ENCODE measurements at regions not wholly inside any gene's neighbourhood (a gene's known extent, or its start where the extent isn't known, plus 50 kb on each side); places are given as distances from the start of the nearest gene placed in this dataset.

DNA sequence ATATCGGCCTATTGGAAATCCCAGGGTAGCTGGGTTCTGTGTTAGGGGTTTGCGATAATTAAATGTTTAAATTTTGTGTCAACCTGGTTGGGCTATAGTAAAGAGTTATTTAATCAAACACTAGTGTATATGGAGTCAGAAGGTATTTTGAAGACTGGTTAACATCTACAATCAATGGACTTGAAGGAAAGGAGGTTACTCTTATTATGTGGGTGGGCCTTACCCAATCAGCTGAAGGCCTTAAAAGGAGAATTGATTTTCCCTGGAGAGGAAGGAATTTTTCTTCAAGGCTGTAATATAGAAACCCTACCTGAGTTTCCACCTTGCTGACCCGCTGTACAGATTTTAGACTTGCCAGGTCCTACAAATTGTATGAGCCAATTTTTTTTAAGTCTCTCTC is 411.4 kb downstream of the IRX1 start:
- Histone ChIP-seq H3K79me2 (ENCODE audit: control insufficient read depth, insufficient read depth, low read length) (no peaks in the 10 kb centered on the region), H3K9me3 (ENCODE audit: control extremely low read depth in 1 of 3, control insufficient read depth in 2 of 3, insufficient read depth in 1 of 3, low read length in 2 of 3) (peaks cover 0 to 6% (median 0%) of the 10 kb centered on the region in 3 donors), H3K27ac (ENCODE audit: low read length in 2 of 2) (no peak overlapping the region), H3K4me1 (ENCODE audit: control insufficient read depth in 2 of 2, insufficient read depth in 2 of 2, low read length in 2 of 2) (no peaks in the 10 kb centered on the region), H3K9ac (ENCODE audit: low read length) (no peak overlapping the region), H2AFZ (ENCODE audit: insufficient read depth, low read depth, low read length, poor library complexity, severe bottlenecking) (no peak overlapping the region), H4K20me1 (ENCODE audit: control insufficient read depth, insufficient read depth, low read length, poor library complexity, severe bottlenecking) (no peaks in the 10 kb centered on the region), H3K27me3 (replicated peaks in 1 of 4; ENCODE audit: control extremely low read depth in 1 of 4, control insufficient read depth in 3 of 4, insufficient read depth in 4 of 4, low read length in 3 of 4) (no peaks in the 10 kb centered on the region), H3K4me2 (replicated peaks; ENCODE audit: low read depth, low read length, poor library complexity, severe bottlenecking) (no peak overlapping the region), H3K36me3 (replicated peaks in 1 of 2; ENCODE audit: control extremely low read depth in 1 of 2, control insufficient read depth in 1 of 2, extremely low read depth in 1 of 2, insufficient read depth in 2 of 2, low read length in 1 of 2) (no peaks in the 10 kb centered on the region), H3K4me3 (ENCODE audit: control extremely low read depth in 1 of 5, extremely low read depth in 1 of 5, insufficient read depth in 1 of 5, low read depth in 2 of 5, low read length in 4 of 5) (no peak overlapping the region)
- intact Hi-C loops (cut with micrococcal nuclease): no loop called here
- no peaks in the 10 kb centered on the region for H3K9me3 Mint-ChIP-seq (ENCODE audit: insufficient read depth)
- ATAC-seq (ENCODE audit: low read depth): no peak
- no peak for DNase-seq
- 90% methylated on average over 2 of the region's 3 CpGs for WGBS (ENCODE audit: insufficient coverage)
- CTCF ChIA-PET: no interaction called here
- H3K4me1 Mint-ChIP-seq: no peaks in the 10 kb centered on the region
- H3K4me3 Mint-ChIP-seq: no peak overlapping the region
- POLR2A ChIA-PET: no interaction called here
- H3K27ac Mint-ChIP-seq: no peak overlapping the region
- TF ChIP-seq EZH2 (IDR thresholded peaks at IDR 0.05; ENCODE audit: borderline replicate concordance, insufficient read depth, low read depth, low read length, poor library complexity, severe bottlenecking): no peak
- H3K27me3 Mint-ChIP-seq: no peaks in the 10 kb centered on the region

DNA sequence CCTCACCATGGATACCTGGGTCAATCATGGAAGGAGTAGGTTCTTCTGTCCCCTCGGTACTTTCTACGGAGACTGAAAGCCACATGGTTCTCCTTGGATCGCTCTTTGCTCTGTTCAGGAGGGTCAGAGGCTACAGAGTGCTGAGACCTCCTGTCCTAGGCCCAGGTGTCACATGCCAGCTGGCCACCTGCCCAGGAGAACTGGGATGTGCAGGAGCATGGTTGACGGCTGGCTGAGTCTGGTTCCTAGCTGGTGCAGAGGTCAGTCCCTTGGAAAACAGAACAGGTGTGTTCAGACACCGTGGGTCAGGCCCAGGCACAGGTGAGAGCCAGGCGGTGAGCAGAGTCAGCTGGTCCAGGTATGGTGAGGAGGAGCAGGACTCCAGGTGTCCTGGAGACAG is 416.3 kb downstream of the IRX1 start:
- CTCF ChIA-PET: no interaction called here
- Histone ChIP-seq H2AFZ (ENCODE audit: insufficient read depth, low read depth, low read length, poor library complexity, severe bottlenecking) (no peak overlapping the region), H3K27ac (ENCODE audit: low read length in 2 of 2) (no peak overlapping the region), H3K9me3 (ENCODE audit: control extremely low read depth in 1 of 3, control insufficient read depth in 2 of 3, insufficient read depth in 1 of 3, low read length in 2 of 3) (peaks cover 0 to 8% (median 0%) of the 10 kb centered on the region in 3 donors), H3K4me1 (ENCODE audit: control insufficient read depth in 2 of 2, insufficient read depth in 2 of 2, low read length in 2 of 2) (peaks cover 0 to 3% of the 10 kb centered on the region in 2 donors), H3K4me2 (replicated peaks; ENCODE audit: low read depth, low read length, poor library complexity, severe bottlenecking) (no peak overlapping the region), H4K20me1 (ENCODE audit: control insufficient read depth, insufficient read depth, low read length, poor library complexity, severe bottlenecking) (no peaks in the 10 kb centered on the region), H3K9ac (ENCODE audit: low read length) (no peak overlapping the region), H3K27me3 (replicated peaks in 1 of 4; ENCODE audit: control extremely low read depth in 1 of 4, control insufficient read depth in 3 of 4, insufficient read depth in 4 of 4, low read length in 3 of 4) (no peaks in the 10 kb centered on the region), H3K79me2 (ENCODE audit: control insufficient read depth, insufficient read depth, low read length) (no peaks in the 10 kb centered on the region), H3K36me3 (replicated peaks in 1 of 2; ENCODE audit: control extremely low read depth in 1 of 2, control insufficient read depth in 1 of 2, extremely low read depth in 1 of 2, insufficient read depth in 2 of 2, low read length in 1 of 2) (no peaks in the 10 kb centered on the region), H3K4me3 (ENCODE audit: control extremely low read depth in 1 of 5, extremely low read depth in 1 of 5, insufficient read depth in 1 of 5, low read depth in 2 of 5, low read length in 4 of 5) (no peak overlapping the region)
- Mint-ChIP-seq H3K4me1 (peaks cover under 1% of the 10 kb centered on the region), H3K27me3 (no peaks in the 10 kb centered on the region), H3K4me3 (no peak overlapping the region), H3K9me3 (ENCODE audit: insufficient read depth) (peaks cover under 1% of the 10 kb centered on the region), H3K27ac (no peak overlapping the region)
- no peak for ATAC-seq (ENCODE audit: low read depth)
- 92% methylated on average over 6 of the region's 6 CpGs for WGBS (ENCODE audit: insufficient coverage)
- TF ChIP-seq, protein P1, sequence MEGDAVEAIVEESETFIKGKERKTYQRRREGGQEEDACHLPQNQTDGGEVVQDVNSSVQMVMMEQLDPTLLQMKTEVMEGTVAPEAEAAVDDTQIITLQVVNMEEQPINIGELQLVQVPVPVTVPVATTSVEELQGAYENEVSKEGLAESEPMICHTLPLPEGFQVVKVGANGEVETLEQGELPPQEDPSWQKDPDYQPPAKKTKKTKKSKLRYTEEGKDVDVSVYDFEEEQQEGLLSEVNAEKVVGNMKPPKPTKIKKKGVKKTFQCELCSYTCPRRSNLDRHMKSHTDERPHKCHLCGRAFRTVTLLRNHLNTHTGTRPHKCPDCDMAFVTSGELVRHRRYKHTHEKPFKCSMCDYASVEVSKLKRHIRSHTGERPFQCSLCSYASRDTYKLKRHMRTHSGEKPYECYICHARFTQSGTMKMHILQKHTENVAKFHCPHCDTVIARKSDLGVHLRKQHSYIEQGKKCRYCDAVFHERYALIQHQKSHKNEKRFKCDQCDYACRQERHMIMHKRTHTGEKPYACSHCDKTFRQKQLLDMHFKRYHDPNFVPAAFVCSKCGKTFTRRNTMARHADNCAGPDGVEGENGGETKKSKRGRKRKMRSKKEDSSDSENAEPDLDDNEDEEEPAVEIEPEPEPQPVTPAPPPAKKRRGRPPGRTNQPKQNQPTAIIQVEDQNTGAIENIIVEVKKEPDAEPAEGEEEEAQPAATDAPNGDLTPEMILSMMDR (IDR thresholded peaks at IDR 0.05): no peak
- TF ChIP-seq EZH2 (IDR thresholded peaks at IDR 0.05; ENCODE audit: borderline replicate concordance, insufficient read depth, low read depth, low read length, poor library complexity, severe bottlenecking): no peak
- POLR2A ChIA-PET: no interaction called here
- DNase-seq: no peak
- intact Hi-C loops (cut with micrococcal nuclease): no loop called here
